PC-3 (cell line): ENCODE measurements at regions not wholly inside any gene's neighbourhood (a gene's known extent, or its start where the extent isn't known, plus 50 kb on each side); places are given as distances from the start of the nearest gene placed in this dataset.
"Not testable (repeated sequence)": the region's sequence is repeated elsewhere in the genome, so short reads cannot be mapped to it uniquely, and the experiment has no call there.

Experiments
- ATAC-seq: fragments of 200-7000 bp; cut with Tn5 transposase; 2 replicates; pipeline ENCODE4 v1.9.1; 2020; ENCODE audit warnings: mild to moderate bottlenecking, moderate library complexity
- BruUV-seq: library from RNA; stranded (reverse); fragments of 400-500 nt; replicated peaks from 2 replicates; lab custom pipeline; 2021; lab: Mats Ljungman, UMichigan
- CTCF ChIA-PET: fragments of 300-600 bp; sonication (Branson Sonifier 250); formaldehyde crosslinking; loops from one replicate; lab custom pipeline; 2022; ENCODE audit warnings: antibody characterized with exemption; lab: Charles Lee
- POLR2A ChIA-PET: fragments of 300-600 bp; sonication (Branson Sonifier 250); formaldehyde crosslinking; loops from one replicate; lab custom pipeline; 2022; ENCODE audit warnings: antibody characterized with exemption; ENCODE audit not compliant: unreplicated experiment; lab: Charles Lee
- DNase-seq: peaks from one replicate; pipeline ENCODE4 v3.0.0-alpha.2; 2015
- H2AFZ ChIP-seq: fragments of 300-600 bp; sonication (generic); 2 replicates; pipeline ENCODE4 v1.6.0; 2016; ENCODE audit warnings: antibody characterized with exemption, low read length
- H3F3A ChIP-seq: fragments of 300-600 bp; sonication (generic); one replicate; pipeline ENCODE4 v1.6.0; 2017; ENCODE audit warnings: antibody characterized with exemption, low read length, control low read depth, mild to moderate bottlenecking; ENCODE audit not compliant: unreplicated experiment
- H3K27ac ChIP-seq: fragments of 300-600 bp; sonication (generic); 2 replicates; pipeline ENCODE4 v1.5.1; 2016; ENCODE audit warnings: mild to moderate bottlenecking, low read length
- H3K27me3 ChIP-seq: fragments of 300-600 bp; sonication (generic); 2 replicates; pipeline ENCODE4 v1.6.1; 2016; ENCODE audit warnings: low read length, mixed read lengths
- H3K36me3 ChIP-seq: fragments of 300-600 bp; sonication (generic); 2 replicates; pipeline ENCODE4 v1.6.1; 2016; ENCODE audit warnings: low read depth, mixed run types, low read length, mixed read lengths
- H3K4me1 ChIP-seq: fragments of 300-600 bp; sonication (generic); 2 replicates; pipeline ENCODE4 v1.5.1; 2016; ENCODE audit warnings: low read length; ENCODE audit not compliant: insufficient read depth
- H3K4me2 ChIP-seq: fragments of 300-600 bp; sonication (generic); 2 replicates; pipeline ENCODE4 v1.6.0; 2016; ENCODE audit warnings: low read length
- H3K4me3 ChIP-seq: fragments of 300-600 bp; sonication (generic); 2 replicates; pipeline ENCODE4 v1.5.1; 2016; ENCODE audit warnings: mild to moderate bottlenecking, low read length, mixed read lengths
- H3K79me2 ChIP-seq: fragments of 300-600 bp; sonication (generic); 2 replicates; pipeline ENCODE4 v1.6.1; 2017; ENCODE audit warnings: low read length, mixed read lengths
- H3K9ac ChIP-seq: fragments of 300-600 bp; sonication (generic); 2 replicates; pipeline ENCODE4 v1.6.0; 2016; ENCODE audit warnings: mild to moderate bottlenecking, low read length
- H3K9me2 ChIP-seq: fragments of 300-600 bp; sonication (generic); replicated peaks from 2 replicates; pipeline ENCODE4 v1.6.1; 2016; ENCODE audit warnings: mixed run types, low read length, mixed read lengths
- H3K9me3 ChIP-seq: fragments of 300-600 bp; sonication (generic); 2 replicates; pipeline ENCODE4 v1.6.1; 2016; ENCODE audit warnings: low read length, mixed read lengths
- H4K20me1 ChIP-seq: fragments of 300-600 bp; sonication (generic); 2 replicates; pipeline ENCODE4 v1.6.1; 2016; ENCODE audit warnings: low read length, mixed read lengths
- CTCF ChIP-seq: fragments of 300-600 bp; sonication (generic); conservative IDR thresholded peaks from 2 replicates; pipeline ENCODE4 v1.5.1; 2017; ENCODE audit warnings: antibody characterized with exemption, low read depth, mild to moderate bottlenecking, low read length
- EZH2 ChIP-seq: fragments of 300-600 bp; sonication (generic); IDR thresholded peaks from one replicate; pipeline ENCODE4 v1.6.1; 2017; ENCODE audit warnings: antibody characterized with exemption, mild to moderate bottlenecking, low read length; ENCODE audit not compliant: unreplicated experiment
- EZH2phosphoT487 ChIP-seq: fragments of 300-600 bp; sonication (generic); IDR thresholded peaks from 2 replicates; pipeline ENCODE4 v1.6.1; 2018; ENCODE audit warnings: mild to moderate bottlenecking, antibody characterized with exemption, low read length, borderline replicate concordance
- intact Hi-C: fragments of 100-400 bp; cut with micrococcal nuclease; formaldehyde crosslinking; loops from 2 replicates; pipeline ENCODE4 v1.9.0; 2023

DNA sequence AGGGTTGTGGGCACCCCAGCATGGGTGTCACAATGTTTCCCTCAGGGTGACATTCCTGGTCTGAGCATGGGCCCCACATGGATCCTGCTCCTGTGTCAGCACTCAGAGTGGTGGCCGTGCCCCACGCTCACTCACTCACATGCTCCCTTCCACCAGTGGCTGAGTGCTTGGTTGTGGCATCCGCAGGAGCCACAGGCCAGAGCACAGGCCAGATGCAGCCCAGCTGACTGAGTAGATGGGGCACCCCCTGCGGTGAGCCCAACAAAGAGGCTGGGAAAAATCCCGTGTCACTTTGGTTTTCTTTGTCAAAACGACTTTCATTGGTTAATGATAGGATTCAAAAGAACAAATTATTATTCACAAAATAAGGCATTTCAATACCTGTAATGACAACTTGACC, 204.6 kb upstream of the ANXA10 start:
- Histone ChIP-seq H3K27me3 (no peaks in the 10 kb centered on the region), H3K9ac (no peak overlapping the region), H3K9me2 (no peaks in the 10 kb centered on the region), H4K20me1 (no peaks in the 10 kb centered on the region), H3K4me3 (no peak overlapping the region), H2AFZ (no peak overlapping the region), H3K4me1 (peaks cover 7% of the 10 kb centered on the region), H3K4me2 (no peak overlapping the region), H3K79me2 (no peaks in the 10 kb centered on the region), H3K27ac (no peak overlapping the region), H3F3A (no peaks in the 10 kb centered on the region), H3K9me3 (no peaks in the 10 kb centered on the region), H3K36me3 (no peaks in the 10 kb centered on the region)
- POLR2A ChIA-PET, result no interaction called here
- CTCF ChIA-PET, result no interaction called here
- DNase-seq, result no peak
- no peak for TF ChIP-seq EZH2
- TF ChIP-seq CTCF, result no peak
- no peak for TF ChIP-seq EZH2phosphoT487
- ATAC-seq, result no peak
- BruUV-seq, result no TSS peak
- intact Hi-C loops, result no loop called here

- Histone ChIP-seq H2AFZ (no peak overlapping the region), H3K79me2 (no peaks in the 10 kb centered on the region), H3F3A (no peaks in the 10 kb centered on the region), H3K36me3 (no peaks in the 10 kb centered on the region), H3K4me1 (peaks cover 6% of the 10 kb centered on the region), H3K9ac (no peak overlapping the region), H3K27me3 (no peaks in the 10 kb centered on the region), H3K4me2 (no peak overlapping the region), H3K9me2 (no peaks in the 10 kb centered on the region), H3K9me3 (no peaks in the 10 kb centered on the region), H3K27ac (no peak overlapping the region), H3K4me3 (no peak overlapping the region), H4K20me1 (no peaks in the 10 kb centered on the region)
- DNase-seq (no peak), ATAC-seq (no peak)
- ChIA-PET CTCF (no interaction called here), POLR2A (no interaction called here)
- no peak for TF ChIP-seq CTCF
- TF ChIP-seq EZH2, result no peak
- no peak for TF ChIP-seq EZH2phosphoT487
- intact Hi-C loops, result no loop called here
- BruUV-seq, result no TSS peak
Measured at GRCh38 chr4:167890226-167890625, 202.1 kb upstream of the ANXA10 start.

GRCh38 chr4:167893531-167893930, 198.8 kb upstream of the ANXA10 start:
- H3K4me3 ChIP-seq, result no peak overlapping the region
- no peaks in the 10 kb centered on the region for H4K20me1 ChIP-seq
- no peak for TF ChIP-seq CTCF
- no peak for TF ChIP-seq EZH2phosphoT487
- TF ChIP-seq EZH2, result no peak
- no TSS peak for BruUV-seq
- intact Hi-C loops, result no loop called here
- H3K4me1 ChIP-seq, result no peaks in the 10 kb centered on the region
- DNase-seq (no peak), ATAC-seq (no peak)
- no peak overlapping the region for H3K9ac ChIP-seq
- H3F3A ChIP-seq, result no peaks in the 10 kb centered on the region
- no peaks in the 10 kb centered on the region for H3K79me2 ChIP-seq
- CTCF ChIA-PET, result no interaction called here
- H2AFZ ChIP-seq, result no peak overlapping the region
- H3K9me3 ChIP-seq, result no peaks in the 10 kb centered on the region
- POLR2A ChIA-PET, result no interaction called here
- no peaks in the 10 kb centered on the region for H3K36me3 ChIP-seq
- no peaks in the 10 kb centered on the region for H3K27me3 ChIP-seq
- H3K4me2 ChIP-seq, result no peak overlapping the region
- no peak overlapping the region for H3K27ac ChIP-seq
- no peaks in the 10 kb centered on the region for H3K9me2 ChIP-seq

- H3K79me2 ChIP-seq, H2AFZ ChIP-seq, H3K27ac ChIP-seq, H3K9ac ChIP-seq, H3K4me2 ChIP-seq, POLR2A ChIA-PET, H3K36me3 ChIP-seq, H3F3A ChIP-seq, DNase-seq, CTCF ChIA-PET, H3K27me3 ChIP-seq, H3K9me2 ChIP-seq, H4K20me1 ChIP-seq, H3K9me3 ChIP-seq, H3K4me3 ChIP-seq, intact Hi-C loops, ATAC-seq, H3K4me1 ChIP-seq, BruUV-seq: not testable (repeated sequence)
Measured at GRCh38 chr4:167896260-167896659, 196.1 kb upstream of the ANXA10 start.
